Activated T-helper 1 cell treated with anti-CD3 and anti-CD28 coated beads, Interleukin-12 subunit alpha, Interleukin-12 subunit beta, Interleukin-2, Interleukin-4 antibody, amounts not matched to agents 30 ng/mL and 10 ng/mL and 1 ng/mL, durations not matched to agents 14 hours and 24 hours and 36 hours (primary cell): ENCODE measurements at regions not wholly inside any gene's neighbourhood (a gene's known extent, or its start where the extent isn't known, plus 50 kb on each side); places are given as distances from the start of the nearest gene placed in this dataset.

Source experiments
- DNase-seq: peaks from one replicate; pipeline ENCODE4 v3.0.0; 2021; ENCODE audit warnings: low spot score
- H3K27ac Mint-ChIP-seq: one replicate; pipeline ENCODE4 v1.8.0; 2021; ENCODE audit warnings: mild to moderate bottlenecking, mixed read lengths
- H3K27me3 Mint-ChIP-seq: one replicate; pipeline ENCODE4 v1.8.0; 2022; ENCODE audit warnings: mild to moderate bottlenecking, moderate library complexity, mixed read lengths; ENCODE audit not compliant: insufficient read depth
- H3K36me3 Mint-ChIP-seq: one replicate; pipeline ENCODE4 v1.8.0; 2021; ENCODE audit warnings: low read depth, mixed read lengths
- H3K4me1 Mint-ChIP-seq: one replicate; pipeline ENCODE4 v1.8.0; 2021; ENCODE audit warnings: low read depth, mixed read lengths
- H3K4me3 Mint-ChIP-seq: one replicate; pipeline ENCODE4 v1.8.0; 2021; ENCODE audit warnings: mild to moderate bottlenecking, moderate library complexity, mixed read lengths
- H3K9me3 Mint-ChIP-seq: one replicate; pipeline ENCODE4 v1.8.0; 2021; ENCODE audit warnings: mixed read lengths
- intact Hi-C: fragments of 100-400 bp; cut with micrococcal nuclease; formaldehyde crosslinking; loops from one replicate; pipeline ENCODE4 v1.15.1; 2024

- no peak overlapping the region for H3K4me3 Mint-ChIP-seq
- intact Hi-C loops: no loop called here
- H3K36me3 Mint-ChIP-seq: no peaks in the 10 kb centered on the region
- H3K27ac Mint-ChIP-seq: no peak overlapping the region
- no peak for DNase-seq
- no peaks in the 10 kb centered on the region for H3K9me3 Mint-ChIP-seq
- no peaks in the 10 kb centered on the region for H3K27me3 Mint-ChIP-seq
- H3K4me1 Mint-ChIP-seq: no peaks in the 10 kb centered on the region
Observed at GRCh38 chr4:23483320-23483960, 406.4 kb downstream of the PPARGC1A start.

- Mint-ChIP-seq H3K36me3 (no peaks in the 10 kb centered on the region), H3K27me3 (no peaks in the 10 kb centered on the region), H3K9me3 (no peaks in the 10 kb centered on the region), H3K4me1 (no peaks in the 10 kb centered on the region), H3K4me3 (no peak overlapping the region), H3K27ac (no peak overlapping the region)
- DNase-seq: no peak
- intact Hi-C loops: no loop called here
Observed at GRCh38 chr4:23481566-23481965, 408.3 kb downstream of the PPARGC1A start.

- Mint-ChIP-seq H3K4me1 (no peaks in the 10 kb centered on the region), H3K27ac (no peak overlapping the region), H3K27me3 (no peaks in the 10 kb centered on the region), H3K36me3 (no peaks in the 10 kb centered on the region), H3K9me3 (no peaks in the 10 kb centered on the region), H3K4me3 (no peak overlapping the region)
- no peak for DNase-seq
- intact Hi-C loops: no loop called here
Observed at GRCh38 chr4:23477905-23478304, 411.9 kb downstream of the PPARGC1A start.

- Mint-ChIP-seq H3K27ac (no peak overlapping the region), H3K4me3 (no peak overlapping the region), H3K9me3 (no peaks in the 10 kb centered on the region), H3K27me3 (no peaks in the 10 kb centered on the region), H3K36me3 (no peaks in the 10 kb centered on the region), H3K4me1 (no peaks in the 10 kb centered on the region)
- intact Hi-C loops: no loop called here
- DNase-seq: no peak
Observed at GRCh38 chr4:23476515-23477090, 413.2 kb downstream of the PPARGC1A start.

- no peak for DNase-seq
- H3K4me3 Mint-ChIP-seq: no peak overlapping the region
- H3K27ac Mint-ChIP-seq: no peak overlapping the region
- no peaks in the 10 kb centered on the region for H3K4me1 Mint-ChIP-seq
- intact Hi-C loops: no loop called here
- H3K27me3 Mint-ChIP-seq: no peaks in the 10 kb centered on the region
- H3K36me3 Mint-ChIP-seq: no peaks in the 10 kb centered on the region
- peaks cover 5% of the 10 kb centered on the region for H3K9me3 Mint-ChIP-seq
Observed at GRCh38 chr4:23463071-23463470, 426.8 kb downstream of the PPARGC1A start.

DNA sequence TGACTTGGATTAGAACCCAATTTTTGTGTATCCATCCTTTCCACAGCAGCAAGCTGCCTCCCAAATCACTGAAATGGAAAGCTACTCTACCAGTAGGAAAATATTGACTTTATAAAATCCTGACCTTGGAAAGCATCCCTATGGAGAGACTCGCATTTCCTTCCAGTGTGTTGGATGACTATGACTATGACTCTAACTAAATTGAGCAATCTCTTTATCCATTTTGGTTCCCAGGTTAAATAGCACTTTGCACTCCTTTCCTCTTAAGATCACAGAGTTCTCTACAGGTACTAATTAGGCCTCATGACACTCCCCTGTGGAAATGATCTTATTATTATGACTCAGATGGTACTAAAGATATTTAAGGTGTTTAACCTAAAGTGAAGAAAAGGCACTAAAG lies 431.8 kb downstream of the PPARGC1A start:
- Mint-ChIP-seq H3K36me3 (no peaks in the 10 kb centered on the region), H3K4me3 (no peak overlapping the region), H3K9me3 (no peaks in the 10 kb centered on the region), H3K27me3 (peaks cover 2% of the 10 kb centered on the region), H3K27ac (no peak overlapping the region), H3K4me1 (no peaks in the 10 kb centered on the region)
- intact Hi-C loops: no loop called here
- DNase-seq: no peak

GRCh38 chr4:23456864-23457263 lies 433.0 kb downstream of the PPARGC1A start:
- Mint-ChIP-seq H3K36me3 (no peaks in the 10 kb centered on the region), H3K27me3 (peaks cover 2% of the 10 kb centered on the region), H3K27ac (no peak overlapping the region), H3K4me1 (no peaks in the 10 kb centered on the region), H3K4me3 (no peak overlapping the region), H3K9me3 (no peaks in the 10 kb centered on the region)
- DNase-seq: no peak
- intact Hi-C loops: no loop called here

DNA sequence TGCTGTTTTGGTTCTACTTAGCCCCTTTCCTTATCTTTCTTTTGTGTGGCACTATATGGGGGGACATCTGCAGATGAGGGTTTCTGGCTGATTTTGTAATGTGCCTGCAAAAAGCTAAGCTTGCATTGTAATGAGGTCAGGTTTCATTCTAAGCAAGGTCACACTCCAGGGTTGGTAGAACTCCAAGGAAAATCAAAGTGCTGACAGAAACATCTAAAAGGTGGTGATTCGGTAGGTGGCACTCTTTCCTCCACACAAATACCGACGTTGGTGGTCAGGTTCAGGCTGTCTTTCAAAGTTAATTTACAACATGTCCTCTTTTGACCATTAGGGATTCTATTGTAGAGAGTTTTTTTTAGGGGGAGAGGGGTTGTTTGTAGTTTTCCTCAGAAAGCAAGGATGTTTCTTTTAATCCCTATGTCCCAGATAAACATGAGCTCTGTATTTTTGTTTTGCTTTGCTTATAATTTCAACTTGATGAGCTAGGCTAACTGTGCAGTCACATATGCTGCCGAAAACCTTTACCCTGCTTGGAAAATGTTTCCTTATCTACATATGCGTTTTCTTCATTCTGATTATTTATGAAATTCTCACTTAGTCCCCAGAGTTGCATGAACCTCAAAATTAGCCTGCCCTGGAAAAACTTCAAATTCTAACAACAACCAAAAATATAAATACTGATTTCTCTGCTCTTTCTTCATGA lies 434.2 kb downstream of the PPARGC1A start:
- intact Hi-C loops: no loop called here
- Mint-ChIP-seq H3K4me1 (no peaks in the 10 kb centered on the region), H3K27ac (no peak overlapping the region), H3K27me3 (peaks cover 2% of the 10 kb centered on the region), H3K4me3 (no peak overlapping the region), H3K36me3 (no peaks in the 10 kb centered on the region), H3K9me3 (no peaks in the 10 kb centered on the region)
- no peak for DNase-seq

DNA sequence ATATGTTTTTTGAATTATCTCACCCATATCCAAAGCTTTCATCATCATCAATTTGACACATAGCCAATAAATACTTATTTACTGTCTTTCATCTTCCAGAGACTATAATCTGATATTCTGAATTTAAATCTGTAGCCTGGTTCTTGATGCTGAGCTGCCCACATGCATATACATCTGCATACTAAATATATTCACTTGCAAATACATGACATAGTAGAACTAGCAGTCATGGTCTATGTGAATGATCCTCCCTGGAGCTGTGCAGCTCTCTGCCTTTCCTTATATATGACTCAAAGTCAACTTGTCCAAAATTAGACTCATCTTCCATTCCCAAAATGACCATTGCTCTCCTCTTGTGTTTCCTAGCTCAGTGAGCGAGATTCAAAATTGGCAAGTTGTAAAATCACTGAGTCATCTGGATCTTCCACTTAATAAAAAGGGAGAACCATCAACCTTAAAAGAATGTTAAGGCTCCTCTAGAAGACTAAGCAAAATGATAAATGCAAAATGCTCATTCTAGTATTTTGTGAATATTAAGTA lies 448.2 kb downstream of the PPARGC1A start:
- Mint-ChIP-seq H3K4me3 (no peak overlapping the region), H3K9me3 (no peaks in the 10 kb centered on the region), H3K27me3 (no peaks in the 10 kb centered on the region), H3K27ac (no peak overlapping the region), H3K36me3 (no peaks in the 10 kb centered on the region), H3K4me1 (no peaks in the 10 kb centered on the region)
- DNase-seq: no peak
- intact Hi-C loops: no loop called here

DNA sequence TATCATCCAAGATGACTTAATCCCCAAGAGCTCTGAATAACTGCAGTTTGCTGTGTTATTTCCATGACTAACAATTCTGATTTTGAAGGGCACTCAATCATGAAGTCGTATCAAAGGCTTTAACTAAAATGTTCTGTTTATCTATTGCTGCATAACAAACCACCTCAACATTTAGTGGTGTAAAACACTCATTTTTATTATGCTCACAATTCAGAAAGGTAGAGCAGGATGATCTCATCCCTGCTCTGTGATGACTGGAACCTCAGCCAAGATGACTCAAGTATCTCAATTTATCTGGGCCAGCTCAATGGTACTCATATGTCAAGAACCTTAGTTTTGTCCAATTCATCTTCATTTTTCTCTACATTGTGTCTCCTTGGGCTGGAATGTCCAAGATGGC lies 451.1 kb downstream of the PPARGC1A start:
- Mint-ChIP-seq H3K27me3 (no peaks in the 10 kb centered on the region), H3K4me1 (no peaks in the 10 kb centered on the region), H3K36me3 (no peaks in the 10 kb centered on the region), H3K4me3 (no peak overlapping the region), H3K27ac (no peak overlapping the region), H3K9me3 (no peaks in the 10 kb centered on the region)
- no peak for DNase-seq
- intact Hi-C loops: no loop called here

DNA sequence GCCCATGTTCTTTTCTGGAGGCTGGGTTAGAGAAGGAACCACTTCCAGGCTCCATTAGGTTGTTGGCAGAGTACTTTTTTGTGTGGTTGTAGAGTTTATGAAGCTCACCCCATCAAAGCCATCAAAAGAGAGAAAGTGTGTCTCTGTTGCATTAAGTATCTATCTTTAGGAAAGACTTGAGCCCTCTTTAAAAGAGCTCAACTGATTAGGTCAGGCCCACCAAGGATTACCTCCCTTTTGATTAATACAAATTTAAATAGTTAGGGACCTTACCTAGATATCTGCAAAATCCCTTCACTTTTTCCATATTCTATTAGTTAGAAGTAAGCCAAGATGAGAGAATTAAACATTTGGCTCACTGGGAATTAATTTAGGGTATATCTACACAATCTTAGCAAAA lies 460.4 kb downstream of the PPARGC1A start:
- no peaks in the 10 kb centered on the region for H3K4me1 Mint-ChIP-seq
- no peak overlapping the region for H3K27ac Mint-ChIP-seq
- DNase-seq: no peak
- no peaks in the 10 kb centered on the region for H3K36me3 Mint-ChIP-seq
- intact Hi-C loops: no loop called here
- H3K9me3 Mint-ChIP-seq: peaks cover 3% of the 10 kb centered on the region
- no peak overlapping the region for H3K4me3 Mint-ChIP-seq
- H3K27me3 Mint-ChIP-seq: peaks cover 1% of the 10 kb centered on the region

DNA sequence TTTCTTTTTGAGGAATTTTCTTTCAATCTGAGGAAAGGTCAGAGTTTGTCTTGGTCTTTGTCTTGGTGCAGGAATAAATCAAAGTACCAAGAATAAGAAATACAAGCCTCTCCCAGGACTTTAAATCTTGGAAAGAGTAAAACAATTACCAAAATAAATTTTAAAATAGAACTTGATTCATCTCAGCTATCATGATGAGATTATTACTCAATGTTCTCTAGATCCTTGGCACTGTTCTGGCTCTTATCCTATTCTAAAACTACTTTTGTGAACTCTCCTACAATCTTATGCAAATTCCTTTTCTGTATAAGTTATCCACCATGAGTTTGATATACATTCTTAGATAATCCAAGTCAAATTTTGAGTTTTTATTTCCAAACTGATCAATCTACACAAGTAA lies 464.3 kb downstream of the PPARGC1A start:
- Mint-ChIP-seq H3K4me1 (no peaks in the 10 kb centered on the region), H3K27ac (no peak overlapping the region), H3K9me3 (peaks cover 3% of the 10 kb centered on the region), H3K36me3 (no peaks in the 10 kb centered on the region), H3K27me3 (peaks cover 1% of the 10 kb centered on the region), H3K4me3 (no peak overlapping the region)
- DNase-seq: no peak
- intact Hi-C loops: no loop called here

GRCh38 chr4:23423540-23423939 lies 466.3 kb downstream of the PPARGC1A start:
- peaks cover 1% of the 10 kb centered on the region for H3K27me3 Mint-ChIP-seq
- H3K4me3 Mint-ChIP-seq: no peak overlapping the region
- H3K36me3 Mint-ChIP-seq: no peaks in the 10 kb centered on the region
- no peak overlapping the region for H3K27ac Mint-ChIP-seq
- H3K9me3 Mint-ChIP-seq: peaks cover 3% of the 10 kb centered on the region
- H3K4me1 Mint-ChIP-seq: no peaks in the 10 kb centered on the region
- no peak for DNase-seq
- intact Hi-C loops: no loop called here
